ENCODE measurements at regions not wholly inside any gene's neighbourhood (a gene's known extent, or its start where the extent isn't known, plus 50 kb on each side); places are given as distances from the start of the nearest gene placed in this dataset.

DNA sequence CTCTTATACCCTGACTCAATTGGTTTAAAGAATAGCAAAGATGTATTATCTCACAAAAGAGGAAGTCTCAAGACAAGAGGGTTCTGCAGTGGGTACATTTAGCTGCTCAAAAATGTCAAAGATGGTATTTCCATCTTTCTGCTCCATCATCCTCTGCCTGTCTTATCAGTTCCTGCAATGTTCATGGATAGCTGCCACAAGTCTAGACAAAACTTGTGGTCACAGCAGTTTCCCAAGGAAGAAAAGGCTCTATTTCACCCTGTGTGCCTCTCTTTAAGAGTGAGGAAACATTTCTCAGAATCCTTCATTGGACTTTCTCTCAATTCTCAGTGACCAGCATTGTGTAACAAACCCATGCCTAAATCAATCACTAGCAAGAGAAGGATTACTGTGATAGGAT, 634.2 kb upstream of the AUTS2 start:
- Histone ChIP-seq H4K8ac (ENCODE audit: extremely low read depth, insufficient read depth, low read length) (no peak overlapping the region), H3K14ac (ENCODE audit: insufficient read length) (no peak overlapping the region), H3K36me3 (ENCODE audit: control insufficient read depth in 2 of 4, insufficient read depth in 4 of 4, low read length in 3 of 4) (no peaks in the 10 kb centered on the region), H2BK5ac (ENCODE audit: low read depth, low read length) (no peak overlapping the region), H4K91ac (replicated peaks; ENCODE audit: insufficient read length, low read length) (no peak overlapping the region), H4K5ac (ENCODE audit: insufficient read length, low read depth, low read length) (no peak overlapping the region), H4K20me1 (replicated peaks in 1 of 2; ENCODE audit: control insufficient read depth in 1 of 2, insufficient read depth in 2 of 2, low read length in 2 of 2) (no peaks in the 10 kb centered on the region), H3K23me2 (ENCODE audit: low read depth, low read length) (peaks cover 2% of the 10 kb centered on the region; the same call in 1 of the 2 replicates), H2BK12ac (ENCODE audit: low read depth, low read length) (no peak overlapping the region), H3K9ac (replicated peaks in 1 of 4; ENCODE audit: extremely low read depth in 1 of 4, low read depth in 3 of 4, low read length in 3 of 4) (no peak overlapping the region), H3K56ac (replicated peaks; ENCODE audit: insufficient read length, low read depth, low read length) (no peak overlapping the region), H3K4ac (replicated peaks; ENCODE audit: insufficient read length, low read depth, low read length) (no peak overlapping the region), H3K4me1 (replicated peaks in 1 of 4; ENCODE audit: control insufficient read depth in 3 of 4, insufficient read depth in 4 of 4, low read length in 3 of 4) (no peaks in the 10 kb centered on the region), H3K79me1 (ENCODE audit: low read depth, low read length) (no peaks in the 10 kb centered on the region), H3K4me3 (ENCODE audit: extremely low read depth in 1 of 4, insufficient read depth in 2 of 4, low read depth in 3 of 4, low read length in 4 of 4) (no peak overlapping the region), H3K9me3 (ENCODE audit: insufficient read depth in 2 of 2, low read depth in 1 of 2, low read length in 1 of 2) (no peaks in the 10 kb centered on the region), H3K4me2 (ENCODE audit: insufficient read depth in 1 of 2, low read depth in 2 of 2, low read length in 2 of 2) (no peak overlapping the region), H2BK120ac (replicated peaks; ENCODE audit: low read depth, low read length) (no peak overlapping the region), H3K23ac (ENCODE audit: insufficient read length) (no peak overlapping the region), H3K18ac (ENCODE audit: extremely low read depth, low read length) (no peak overlapping the region), H2AK5ac (ENCODE audit: low read depth, low read length) (no peak overlapping the region), H3K27ac (ENCODE audit: low read depth, low read length) (no peak overlapping the region), H2BK15ac (ENCODE audit: low read length) (no peak overlapping the region), H2AFZ (ENCODE audit: low read length) (no peak overlapping the region), H3K27me3 (replicated peaks in 1 of 4; ENCODE audit: control insufficient read depth in 3 of 4, extremely low read depth in 1 of 4, insufficient read depth in 3 of 4, low read length in 3 of 4) (no peaks in the 10 kb centered on the region), H3K79me2 (ENCODE audit: control insufficient read depth in 1 of 2, insufficient read depth in 2 of 2, low read length in 2 of 2) (no peaks in the 10 kb centered on the region), H2BK20ac (ENCODE audit: low read length) (no peak overlapping the region)
- no peak for DNase-seq (ENCODE audit: low read depth in 1 of 2, low spot score in 2 of 2)
- ChIA-PET POLR2A (ENCODE audit: partially characterized antibody) (no interaction called here), CTCF (ENCODE audit: partially characterized antibody) (interaction anchor here (0.5 to 1.8 kb wide), 3 partner anchors 8 to 1185 kb away, joined by 3 read pairs; no protein-coding TSS in a partner anchor)
- TF ChIP-seq MAFK (IDR thresholded peaks at IDR 0.05; ENCODE audit: low read depth, low read length) (no peak), NANOG (IDR thresholded peaks at IDR 0.05; ENCODE audit: insufficient read depth, low read depth, low read length, poor library complexity, severe bottlenecking) (no peak), CHD1 (IDR thresholded peaks at IDR 0.05; ENCODE audit: low read depth, low read length) (no peak), RXRA (IDR thresholded peaks at IDR 0.05; ENCODE audit: insufficient read depth, low read depth, low read length) (no peak), TCF12 (IDR thresholded peaks at IDR 0.05; ENCODE audit: low read depth, low read length) (no peak), JUN (IDR thresholded peaks at IDR 0.05; ENCODE audit: low read depth, low read length) (no peak), ASH2L (IDR thresholded peaks at IDR 0.05; ENCODE audit: low read length) (no peak), SUZ12 (IDR thresholded peaks at IDR 0.05; ENCODE audit: low read length) (no peak), BACH1 (IDR thresholded peaks at IDR 0.05; ENCODE audit: low read length) (no peak), GTF2F1 (IDR thresholded peaks at IDR 0.05; ENCODE audit: borderline replicate concordance, low read depth, low read length) (no peak), KDM1A (IDR thresholded peaks at IDR 0.05; ENCODE audit: borderline replicate concordance, low read length) (no peak)
- TF ChIP-seq, protein P1, sequence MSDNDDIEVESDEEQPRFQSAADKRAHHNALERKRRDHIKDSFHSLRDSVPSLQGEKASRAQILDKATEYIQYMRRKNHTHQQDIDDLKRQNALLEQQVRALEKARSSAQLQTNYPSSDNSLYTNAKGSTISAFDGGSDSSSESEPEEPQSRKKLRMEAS (IDR thresholded peaks at IDR 0.05), result no peak
- TF ChIP-seq, protein P2, sequence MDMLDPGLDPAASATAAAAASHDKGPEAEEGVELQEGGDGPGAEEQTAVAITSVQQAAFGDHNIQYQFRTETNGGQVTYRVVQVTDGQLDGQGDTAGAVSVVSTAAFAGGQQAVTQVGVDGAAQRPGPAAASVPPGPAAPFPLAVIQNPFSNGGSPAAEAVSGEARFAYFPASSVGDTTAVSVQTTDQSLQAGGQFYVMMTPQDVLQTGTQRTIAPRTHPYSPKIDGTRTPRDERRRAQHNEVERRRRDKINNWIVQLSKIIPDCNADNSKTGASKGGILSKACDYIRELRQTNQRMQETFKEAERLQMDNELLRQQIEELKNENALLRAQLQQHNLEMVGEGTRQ (IDR thresholded peaks at IDR 0.05; ENCODE audit: low read length), result no peak
- FAIRE-seq, result no peak

All from H1 (cell line).